Retinal pigment epithelial cell (primary cell): ENCODE measurements at regions not wholly inside any gene's neighbourhood (a gene's known extent, or its start where the extent isn't known, plus 50 kb on each side); places are given as distances from the start of the nearest gene placed in this dataset.

ENCODE experiments used
- DNase-seq: peaks from one replicate; pipeline ENCODE4 v3.0.0-alpha.2; 2010; ENCODE audit warnings: low read depth
- H3K4me3 ChIP-seq: 2 replicates; pipeline ENCODE4 v1.5.1; 2011; ENCODE audit warnings: mild to moderate bottlenecking, low read length, control low read depth, moderate library complexity
- TF ChIP-seq, protein P1 (sequence below): conservative IDR thresholded peaks from 2 replicates; pipeline ENCODE4 v1.5.1; 2011; ENCODE audit warnings: low read depth, low read length, control low read depth, inconsistent platforms

DNA sequence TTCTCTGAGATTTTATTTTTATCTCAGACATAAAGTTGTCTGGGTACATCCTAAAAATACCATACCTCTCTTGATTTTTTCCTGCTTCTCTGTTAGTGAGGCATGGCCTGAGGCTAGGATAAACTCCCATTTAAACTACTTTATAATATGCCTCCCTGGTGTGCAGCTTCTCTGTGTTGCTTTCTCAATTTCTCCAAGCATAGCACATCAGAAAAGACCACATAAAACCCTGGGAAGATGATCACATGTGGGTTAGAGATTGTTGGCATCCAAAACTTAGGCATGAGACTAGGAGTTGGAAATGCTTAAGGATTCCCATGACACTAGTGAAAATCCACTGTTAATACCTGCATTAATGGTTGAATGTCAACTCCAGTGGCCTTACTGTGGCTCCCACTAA lies 254.6 kb downstream of the RND3 start:
- DNase-seq, result no peak
- TF ChIP-seq, protein P1, sequence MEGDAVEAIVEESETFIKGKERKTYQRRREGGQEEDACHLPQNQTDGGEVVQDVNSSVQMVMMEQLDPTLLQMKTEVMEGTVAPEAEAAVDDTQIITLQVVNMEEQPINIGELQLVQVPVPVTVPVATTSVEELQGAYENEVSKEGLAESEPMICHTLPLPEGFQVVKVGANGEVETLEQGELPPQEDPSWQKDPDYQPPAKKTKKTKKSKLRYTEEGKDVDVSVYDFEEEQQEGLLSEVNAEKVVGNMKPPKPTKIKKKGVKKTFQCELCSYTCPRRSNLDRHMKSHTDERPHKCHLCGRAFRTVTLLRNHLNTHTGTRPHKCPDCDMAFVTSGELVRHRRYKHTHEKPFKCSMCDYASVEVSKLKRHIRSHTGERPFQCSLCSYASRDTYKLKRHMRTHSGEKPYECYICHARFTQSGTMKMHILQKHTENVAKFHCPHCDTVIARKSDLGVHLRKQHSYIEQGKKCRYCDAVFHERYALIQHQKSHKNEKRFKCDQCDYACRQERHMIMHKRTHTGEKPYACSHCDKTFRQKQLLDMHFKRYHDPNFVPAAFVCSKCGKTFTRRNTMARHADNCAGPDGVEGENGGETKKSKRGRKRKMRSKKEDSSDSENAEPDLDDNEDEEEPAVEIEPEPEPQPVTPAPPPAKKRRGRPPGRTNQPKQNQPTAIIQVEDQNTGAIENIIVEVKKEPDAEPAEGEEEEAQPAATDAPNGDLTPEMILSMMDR, result no peak
- no peak overlapping the region for H3K4me3 ChIP-seq

DNA sequence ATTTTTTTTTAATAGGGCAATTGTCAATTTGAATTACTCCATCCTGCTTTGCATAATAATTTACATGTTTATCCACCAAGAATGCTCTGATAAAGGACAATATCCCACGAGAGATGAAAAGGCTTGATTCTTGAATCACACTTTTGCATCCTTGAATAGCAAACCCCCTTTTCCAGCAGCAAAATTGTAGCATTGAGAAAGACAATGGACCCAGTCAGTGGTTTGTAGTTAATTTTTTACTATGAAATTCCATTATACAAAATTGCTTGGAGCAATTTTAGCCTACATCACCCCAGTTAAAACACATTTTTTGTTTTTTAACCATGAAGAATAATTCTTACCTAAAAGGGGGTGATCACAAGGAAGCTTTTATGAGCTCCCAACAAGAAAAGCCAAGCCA lies 255.1 kb downstream of the RND3 start:
- DNase-seq, result no peak

GRCh38 chr2:150230616-150231015 lies 256.9 kb downstream of the RND3 start:
- TF ChIP-seq, protein P1, result no peak
- no peak overlapping the region for H3K4me3 ChIP-seq
- DNase-seq, result no peak

More for the DNA sequence above, 255.1 kb downstream of the RND3 start:
- H3K4me3 ChIP-seq, result no peak overlapping the region
- TF ChIP-seq, protein P1, result no peak

DNA sequence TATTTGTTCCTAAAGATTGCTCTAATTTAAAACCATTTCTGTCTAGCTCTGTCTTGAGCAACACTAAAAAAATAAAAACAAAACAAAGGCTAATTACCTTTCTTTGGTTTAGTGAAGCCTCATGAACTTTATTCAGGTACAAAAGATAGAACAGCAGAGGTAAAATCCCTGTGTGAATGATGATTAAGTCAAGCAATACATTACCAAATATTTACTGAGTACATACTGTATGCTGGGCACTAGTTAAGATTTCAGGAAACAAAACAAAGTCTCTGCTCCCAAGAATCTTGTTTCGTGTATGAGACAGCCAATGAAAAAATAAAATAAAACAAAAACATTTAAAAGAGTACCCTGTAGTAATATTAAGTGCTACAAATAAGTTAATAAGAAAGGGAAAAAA lies 257.5 kb downstream of the RND3 start:
- TF ChIP-seq, protein P1, result no peak
- no peak for DNase-seq
- no peak overlapping the region for H3K4me3 ChIP-seq

- H3K4me3 ChIP-seq, result no peak overlapping the region
- TF ChIP-seq, protein P1, result no peak
- no peak for DNase-seq
Observed at GRCh38 chr2:150228936-150229335, 258.5 kb downstream of the RND3 start.

DNA sequence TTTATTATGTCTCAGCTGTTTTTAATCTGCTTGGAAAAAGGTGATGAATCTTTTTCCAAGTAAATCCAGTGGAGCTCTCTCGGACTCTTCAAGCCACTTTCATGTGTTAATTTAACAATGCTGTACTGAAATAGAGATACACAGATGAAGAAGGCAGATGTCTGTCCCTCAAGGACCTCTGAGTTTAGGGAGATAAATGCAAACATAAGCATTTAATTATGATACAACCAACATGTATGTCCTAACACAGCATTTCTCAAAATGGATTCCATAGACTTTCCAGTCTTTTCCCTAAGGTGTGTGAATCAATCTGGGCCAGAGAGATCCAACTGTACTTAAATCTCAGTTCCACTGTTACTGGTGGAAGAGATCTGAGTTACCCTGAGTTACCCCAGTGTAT lies 262.4 kb downstream of the RND3 start:
- no peak overlapping the region for H3K4me3 ChIP-seq
- no peak for DNase-seq
- TF ChIP-seq, protein P1, result no peak

DNA sequence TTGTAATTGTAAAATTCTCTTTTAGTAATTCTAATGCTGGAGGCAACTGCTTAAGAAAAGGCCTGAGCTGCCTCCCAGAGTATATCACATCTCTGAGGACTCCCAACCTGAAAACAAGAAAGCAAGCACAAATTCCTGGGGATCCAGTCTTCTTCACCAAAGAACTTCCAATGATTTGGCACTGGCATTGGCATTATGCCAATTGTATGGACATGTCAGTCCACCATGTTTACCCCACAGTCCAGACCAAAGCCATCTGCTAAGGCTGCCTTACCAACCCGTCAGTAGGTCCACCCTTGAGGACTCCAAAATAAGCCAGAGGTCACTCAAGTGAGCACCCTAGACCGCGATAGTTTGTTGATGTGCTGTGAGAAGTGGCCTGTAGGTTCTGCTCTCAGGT lies 263.1 kb downstream of the RND3 start:
- TF ChIP-seq, protein P1, result no peak
- no peak for DNase-seq
- H3K4me3 ChIP-seq, result no peak overlapping the region
